ENCODE measurements at regions not wholly inside any gene's neighbourhood (a gene's known extent, or its start where the extent isn't known, plus 50 kb on each side); places are given as distances from the start of the nearest gene placed in this dataset.
"Not testable (repeated sequence)": the region's sequence is repeated elsewhere in the genome, so short reads cannot be mapped to it uniquely, and the experiment has no call there.

GRCh38 chr7:153958789-153959188 lies 93.4 kb upstream of the DPP6 start:
- ATAC-seq = not testable (repeated sequence)

GRCh38 chr7:153964481-153965112 lies 87.6 kb upstream of the DPP6 start:
- not testable (repeated sequence) for ATAC-seq

- ATAC-seq = not testable (repeated sequence)
Observed at GRCh38 chr7:153969016-153969415, 83.2 kb upstream of the DPP6 start.

DNA sequence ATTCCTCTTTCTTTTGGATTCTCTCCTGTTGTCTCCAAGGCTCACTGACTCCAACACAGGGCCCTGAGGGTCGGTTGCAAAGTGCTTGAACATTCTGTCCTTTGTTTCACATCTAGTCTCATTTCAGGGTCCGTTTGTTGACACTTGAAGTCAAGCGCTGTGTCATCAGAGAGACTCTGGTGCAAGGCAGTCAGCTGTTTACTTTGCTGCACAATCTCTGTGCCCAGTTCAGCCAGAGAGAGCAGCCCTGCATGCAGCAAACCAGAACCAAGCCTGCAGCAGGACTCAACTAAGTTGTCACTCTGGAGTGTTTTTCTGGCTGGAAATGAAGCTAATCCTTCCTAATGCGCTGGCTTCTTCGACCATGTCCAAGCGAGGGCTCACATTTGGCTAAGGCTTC lies 77.6 kb upstream of the DPP6 start:
- ATAC-seq = not testable (repeated sequence)

- not testable (repeated sequence) for ATAC-seq
Observed at GRCh38 chr7:153976745-153977144, 75.5 kb upstream of the DPP6 start.

DNA sequence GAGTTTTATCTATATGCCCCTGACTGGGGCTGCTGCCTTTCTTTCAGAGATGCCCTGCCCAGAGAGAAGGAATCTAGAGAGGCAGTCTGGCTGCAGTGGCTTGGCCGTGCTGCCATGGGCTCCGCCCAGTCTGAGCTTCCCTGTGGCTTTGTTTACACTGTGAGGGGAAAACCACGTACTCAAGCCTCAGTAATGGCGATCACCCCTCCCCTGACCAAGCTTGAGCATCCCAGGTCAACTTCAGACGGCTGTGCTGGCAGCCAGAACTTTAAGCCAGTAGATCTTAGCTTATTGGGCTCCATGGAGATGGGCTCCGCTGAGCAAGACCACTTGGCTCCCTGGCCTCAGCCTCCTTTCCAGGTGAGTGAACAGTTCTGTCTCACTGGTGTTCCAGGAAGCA lies 69.0 kb upstream of the DPP6 start:
- not testable (repeated sequence) for ATAC-seq

GRCh38 chr7:153989066-153989627 lies 63.1 kb upstream of the DPP6 start:
- not testable (repeated sequence) for ATAC-seq

- ATAC-seq = peak; percentile 41
Observed at GRCh38 chr7:153989742-153990425, 62.3 kb upstream of the DPP6 start.

- ATAC-seq = not testable (repeated sequence)
Observed at GRCh38 chr7:153991471-153991870, 60.7 kb upstream of the DPP6 start.

DNA sequence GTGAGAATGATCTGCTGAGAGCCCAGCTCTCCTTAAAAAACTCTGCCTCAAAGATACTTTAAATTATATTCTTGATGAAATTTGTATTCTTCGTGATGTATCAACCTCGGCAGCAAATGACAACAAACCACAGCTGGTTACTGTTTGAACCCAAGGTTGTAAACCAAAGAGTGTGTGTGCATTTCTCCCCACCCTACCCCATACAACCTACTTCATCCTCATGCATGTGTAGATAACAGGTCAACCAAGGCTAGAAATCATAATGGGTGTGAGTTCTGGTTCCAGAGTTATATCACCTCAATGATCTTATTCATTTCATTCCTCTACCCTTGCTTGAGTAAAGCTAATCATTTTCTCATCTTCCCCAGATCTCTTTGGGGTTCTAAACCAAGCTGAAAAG lies 58.8 kb upstream of the DPP6 start:
- ATAC-seq = not testable (repeated sequence)

DNA sequence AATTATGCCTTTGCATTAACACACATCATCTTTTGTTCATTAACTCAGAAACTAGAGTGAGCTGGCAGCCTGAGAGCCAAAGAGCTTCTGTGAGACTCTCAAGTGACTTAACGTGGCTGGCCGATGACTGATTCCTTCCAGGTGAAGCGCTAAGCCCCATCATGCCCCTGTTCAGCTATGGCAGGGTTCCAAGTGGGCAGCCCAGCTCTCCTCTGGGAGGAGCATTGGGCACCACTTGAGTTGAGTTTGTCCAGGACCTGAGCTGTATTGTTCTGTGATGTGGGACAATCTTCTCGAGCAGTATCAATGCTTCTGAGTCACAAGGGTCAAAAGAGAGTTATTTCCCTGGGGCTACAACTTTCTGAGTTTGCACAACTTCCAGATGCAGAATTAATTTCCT lies 53.3 kb upstream of the DPP6 start:
- ATAC-seq = not testable (repeated sequence)

Measured in esophagus mucosa (tissue), 1 donor.